ENCODE measurements at regions not wholly inside any gene's neighbourhood (a gene's known extent, or its start where the extent isn't known, plus 50 kb on each side); places are given as distances from the start of the nearest gene placed in this dataset.

DNA sequence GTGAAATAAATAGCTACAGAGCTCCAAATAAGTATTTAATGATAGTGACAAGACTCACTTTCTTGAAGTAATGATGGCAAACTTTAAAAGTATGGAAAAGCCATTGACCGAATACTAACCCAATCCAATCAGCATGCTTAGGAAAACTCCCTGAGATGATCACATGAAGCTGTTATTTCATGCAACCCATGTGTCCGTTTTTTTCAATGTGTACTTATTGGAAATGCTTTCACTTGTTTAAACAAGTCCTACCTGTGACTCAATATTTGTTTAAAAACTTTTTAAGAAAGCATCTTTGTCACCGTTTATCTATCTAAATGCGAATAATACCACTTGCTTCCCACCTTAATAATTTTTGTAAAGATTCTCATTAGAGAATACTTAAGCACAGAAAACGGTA, 185.8 kb downstream of the NRIP1 start:
- Mint-ChIP-seq H3K36me3 (ENCODE audit: low read depth) (no peaks in the 10 kb centered on the region), H3K4me1 (peaks cover 11% of the 10 kb centered on the region), H3K9me3 (no peaks in the 10 kb centered on the region), H3K27ac (no peak overlapping the region), H3K27me3 (no peaks in the 10 kb centered on the region), H3K4me3 (no peak overlapping the region)
- ChIA-PET POLR2A (no interaction called here), CTCF (no interaction called here)
- DNase-seq = no peak

DNA sequence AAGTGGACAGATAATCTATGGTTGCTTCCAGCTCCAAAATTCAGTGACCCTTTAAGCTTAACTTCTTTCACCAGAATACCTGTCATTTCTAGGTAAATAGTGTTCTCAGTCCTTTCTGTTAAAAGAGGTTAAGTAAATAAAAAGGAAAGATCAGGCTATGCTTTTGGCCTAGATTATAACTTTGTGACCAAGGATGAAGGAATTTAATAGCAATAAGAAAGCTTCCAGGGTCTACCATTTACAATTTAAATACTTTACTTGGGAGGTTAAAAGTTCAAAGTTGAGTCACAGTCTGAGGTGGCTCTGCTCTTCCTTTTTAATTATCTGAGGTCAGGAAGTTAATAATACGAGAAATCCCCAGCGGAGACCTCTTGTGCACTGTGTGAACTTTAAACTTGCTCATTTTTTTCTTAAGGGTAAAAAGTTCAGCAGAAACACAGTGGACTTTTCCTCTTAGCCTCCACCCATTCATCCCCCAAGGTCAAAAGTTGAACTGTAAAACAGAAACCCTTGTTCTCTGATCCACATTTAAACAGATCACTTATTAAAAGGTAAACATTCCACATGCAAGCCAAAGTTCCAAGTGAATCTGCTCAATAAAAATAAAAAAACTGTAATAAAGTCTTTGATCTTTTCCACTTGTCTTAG, 187.1 kb downstream of the NRIP1 start:
- ChIA-PET CTCF (no interaction called here), POLR2A (no interaction called here)
- H3K9me3 Mint-ChIP-seq = no peaks in the 10 kb centered on the region

GRCh38 chr21:14876524-14876840, 188.3 kb downstream of the NRIP1 start:
- ChIA-PET CTCF (no interaction called here), POLR2A (no interaction called here)
- H3K27me3 Mint-ChIP-seq = no peaks in the 10 kb centered on the region
- no peaks in the 10 kb centered on the region for H3K9me3 Mint-ChIP-seq
- H3K4me3 Mint-ChIP-seq = no peak overlapping the region
- no peaks in the 10 kb centered on the region for H3K36me3 Mint-ChIP-seq (ENCODE audit: low read depth)
- no peak for DNase-seq
- H3K27ac Mint-ChIP-seq = no peak overlapping the region
- H3K4me1 Mint-ChIP-seq = peaks cover 11% of the 10 kb centered on the region

More for the DNA sequence above, 187.1 kb downstream of the NRIP1 start:
- no peak overlapping the region for H3K4me3 Mint-ChIP-seq
- no peaks in the 10 kb centered on the region for H3K27me3 Mint-ChIP-seq
- peaks cover 11% of the 10 kb centered on the region for H3K4me1 Mint-ChIP-seq
- no peaks in the 10 kb centered on the region for H3K36me3 Mint-ChIP-seq (ENCODE audit: low read depth)
- DNase-seq = no peak
- H3K27ac Mint-ChIP-seq = no peak overlapping the region

GRCh38 chr21:14875704-14876523, 188.9 kb downstream of the NRIP1 start:
- Mint-ChIP-seq H3K4me3 (no peak overlapping the region), H3K27me3 (peaks cover 2% of the 10 kb centered on the region), H3K4me1 (peaks cover 12% of the 10 kb centered on the region), H3K9me3 (no peaks in the 10 kb centered on the region), H3K27ac (no peak overlapping the region), H3K36me3 (ENCODE audit: low read depth) (no peaks in the 10 kb centered on the region)
- POLR2A ChIA-PET = no interaction called here
- CTCF ChIA-PET = no interaction called here
- DNase-seq = no peak

GRCh38 chr21:14875186-14875585, 189.6 kb downstream of the NRIP1 start:
- ChIA-PET POLR2A (no interaction called here), CTCF (no interaction called here)
- DNase-seq = no peak
- Mint-ChIP-seq H3K27me3 (peaks cover 3% of the 10 kb centered on the region), H3K9me3 (no peaks in the 10 kb centered on the region), H3K4me1 (peaks cover 12% of the 10 kb centered on the region), H3K27ac (no peak overlapping the region), H3K4me3 (no peak overlapping the region), H3K36me3 (ENCODE audit: low read depth) (no peaks in the 10 kb centered on the region)

GRCh38 chr21:14874379-14874778, 190.4 kb downstream of the NRIP1 start:
- Mint-ChIP-seq H3K27ac (no peak overlapping the region), H3K36me3 (ENCODE audit: low read depth) (no peaks in the 10 kb centered on the region), H3K4me1 (peaks cover 12% of the 10 kb centered on the region), H3K4me3 (no peak overlapping the region), H3K27me3 (peaks cover 4% of the 10 kb centered on the region), H3K9me3 (no peaks in the 10 kb centered on the region)
- ChIA-PET CTCF (interaction anchor here (1.4 kb wide), 1 partner anchor 10 kb away, joined by 4 read pairs; no protein-coding TSS in a partner anchor), POLR2A (no interaction called here)
- DNase-seq = no peak

DNA sequence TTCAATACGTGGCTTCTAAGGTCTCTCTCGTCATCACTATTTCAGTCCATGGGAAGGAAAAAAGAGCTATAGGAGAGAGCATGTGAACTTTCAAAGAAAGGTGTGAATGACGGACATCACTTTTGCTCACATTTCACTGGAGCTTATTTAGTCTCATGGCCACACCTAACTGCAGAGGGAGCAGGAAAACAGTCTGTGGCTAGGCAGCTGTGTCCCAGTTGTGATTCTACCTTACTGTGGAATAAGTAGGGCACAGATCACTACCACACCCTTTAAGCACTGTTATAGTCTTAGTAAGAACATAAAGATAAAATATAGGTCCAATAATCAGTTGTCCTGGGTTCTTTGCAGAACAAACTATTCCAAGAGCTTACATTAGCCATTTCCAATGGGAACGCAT, 192.9 kb downstream of the NRIP1 start:
- Mint-ChIP-seq H3K4me3 (no peak overlapping the region), H3K27ac (no peak overlapping the region), H3K27me3 (peaks cover 8% of the 10 kb centered on the region), H3K36me3 (ENCODE audit: low read depth) (no peaks in the 10 kb centered on the region), H3K4me1 (peaks cover 2% of the 10 kb centered on the region), H3K9me3 (no peaks in the 10 kb centered on the region)
- POLR2A ChIA-PET = interaction anchor here (0.6 kb wide), 1 partner anchor 425 kb away, joined by 3 read pairs; no protein-coding TSS in a partner anchor
- CTCF ChIA-PET = no interaction called here
- DNase-seq = no peak

DNA sequence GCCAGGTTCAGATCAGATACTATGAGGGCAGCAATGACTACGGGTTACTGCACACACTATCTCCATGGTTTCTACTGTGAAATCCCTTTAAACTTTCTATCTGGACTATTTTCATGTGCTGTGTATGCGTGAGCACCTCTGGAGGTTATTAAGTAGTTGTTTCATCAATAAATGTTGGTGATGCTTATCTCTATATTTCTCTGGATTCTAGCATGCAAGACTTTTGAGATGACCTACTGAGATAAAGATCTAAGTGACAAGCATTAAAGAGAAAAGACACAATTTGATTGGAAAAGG, 194.0 kb downstream of the NRIP1 start:
- H3K27me3 Mint-ChIP-seq = peaks cover 8% of the 10 kb centered on the region
- no peak for DNase-seq
- H3K36me3 Mint-ChIP-seq (ENCODE audit: low read depth) = no peaks in the 10 kb centered on the region
- ChIA-PET CTCF (no interaction called here), POLR2A (no interaction called here)
- no peaks in the 10 kb centered on the region for H3K9me3 Mint-ChIP-seq
- H3K27ac Mint-ChIP-seq = no peak overlapping the region
- peaks cover 2% of the 10 kb centered on the region for H3K4me1 Mint-ChIP-seq
- H3K4me3 Mint-ChIP-seq = no peak overlapping the region

GRCh38 chr21:14869984-14870852, 194.6 kb downstream of the NRIP1 start:
- H3K27ac Mint-ChIP-seq = no peak overlapping the region
- H3K36me3 Mint-ChIP-seq (ENCODE audit: low read depth) = no peaks in the 10 kb centered on the region
- no peak for DNase-seq
- ChIA-PET CTCF (no interaction called here), POLR2A (no interaction called here)
- peaks cover 2% of the 10 kb centered on the region for H3K4me1 Mint-ChIP-seq
- no peaks in the 10 kb centered on the region for H3K9me3 Mint-ChIP-seq
- peaks cover 8% of the 10 kb centered on the region for H3K27me3 Mint-ChIP-seq
- no peak overlapping the region for H3K4me3 Mint-ChIP-seq

DNA sequence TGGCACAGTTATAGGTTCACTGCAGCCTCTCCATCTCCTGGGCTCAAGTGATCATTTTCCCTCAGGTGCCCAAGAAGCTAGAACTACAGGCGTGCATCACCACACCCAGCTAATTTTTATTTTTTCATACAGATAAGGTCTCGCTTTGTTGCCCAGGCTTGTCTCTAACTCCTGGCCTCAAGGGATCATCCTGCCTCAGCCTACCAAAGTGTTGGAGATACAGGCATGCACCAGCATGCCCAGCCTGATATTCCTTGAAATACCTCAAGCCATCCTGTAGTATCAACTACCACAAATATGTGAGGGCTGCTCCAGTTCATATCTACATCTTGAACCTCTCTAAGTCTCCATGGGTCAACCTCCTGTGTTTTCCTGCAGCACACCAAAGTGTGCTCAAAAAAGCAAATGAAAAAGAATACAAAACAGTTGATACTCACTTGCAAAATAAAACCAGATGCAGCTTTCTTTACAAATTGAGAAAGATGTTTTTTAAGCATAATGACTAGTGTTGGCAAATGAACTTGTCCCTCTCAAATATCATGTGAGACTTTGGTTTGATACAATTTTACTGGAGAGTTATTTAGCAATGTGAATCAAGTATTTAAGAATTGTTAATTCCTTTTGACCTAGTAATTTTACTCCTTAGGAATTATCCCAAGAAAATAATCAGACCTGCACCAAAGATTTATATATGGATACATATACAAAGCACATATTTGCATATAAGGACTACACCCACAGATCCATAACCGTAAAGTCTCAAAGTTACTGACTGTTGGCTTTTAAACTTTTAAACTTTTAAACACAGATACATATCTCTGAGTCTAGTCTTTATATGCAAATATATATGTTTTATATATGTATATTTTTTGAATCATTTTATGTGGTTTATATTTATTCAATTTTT, 197.7 kb downstream of the NRIP1 start:
- DNase-seq = no peak
- Mint-ChIP-seq H3K27me3 (peaks cover 8% of the 10 kb centered on the region), H3K9me3 (no peaks in the 10 kb centered on the region), H3K36me3 (ENCODE audit: low read depth) (no peaks in the 10 kb centered on the region), H3K4me3 (no peak overlapping the region), H3K27ac (no peak overlapping the region), H3K4me1 (peaks cover 2% of the 10 kb centered on the region)
- POLR2A ChIA-PET = no interaction called here
- CTCF ChIA-PET = no interaction called here

GRCh38 chr21:14864211-14865021, 200.4 kb downstream of the NRIP1 start:
- ChIA-PET POLR2A (no interaction called here), CTCF (interaction anchor here (0.6 to 1.4 kb wide), 8 partner anchors 8 to 618 kb away, joined by 3 to 5 read pairs (median 4); no protein-coding TSS in a partner anchor)
- no peaks in the 10 kb centered on the region for H3K4me1 Mint-ChIP-seq
- no peak overlapping the region for H3K27ac Mint-ChIP-seq
- peaks cover 3% of the 10 kb centered on the region for H3K27me3 Mint-ChIP-seq
- H3K36me3 Mint-ChIP-seq (ENCODE audit: low read depth) = no peaks in the 10 kb centered on the region
- H3K4me3 Mint-ChIP-seq = no peak overlapping the region
- DNase-seq = peak; percentile 43
- H3K9me3 Mint-ChIP-seq = peaks cover 3% of the 10 kb centered on the region

- ChIA-PET CTCF (interaction anchor here (0.6 to 1.4 kb wide), 7 partner anchors 10 to 619 kb away, joined by 3 to 5 read pairs (median 4); no protein-coding TSS in a partner anchor), POLR2A (no interaction called here)
- Mint-ChIP-seq H3K27me3 (no peaks in the 10 kb centered on the region), H3K36me3 (ENCODE audit: low read depth) (no peaks in the 10 kb centered on the region), H3K4me1 (no peaks in the 10 kb centered on the region), H3K4me3 (no peak overlapping the region), H3K27ac (no peak overlapping the region), H3K9me3 (peaks cover 3% of the 10 kb centered on the region)
- DNase-seq = no peak
Observed at GRCh38 chr21:14863745-14864210, 201.0 kb downstream of the NRIP1 start.

Measured in activated CD4-positive, alpha-beta memory T cell treated with anti-CD3 and anti-CD28 coated beads, Interleukin-2, amount 10 ng/mL, durations not matched to agents 7 days and 5 days (primary cell).